Vagina (tissue), 2 donors: ENCODE measurements at regions not wholly inside any gene's neighbourhood (a gene's known extent, or its start where the extent isn't known, plus 50 kb on each side); places are given as distances from the start of the nearest gene placed in this dataset.

Experiments used
- POLR2AphosphoS5 ChIP-seq, 2 donors: sonication (generic); formaldehyde crosslinking; IDR thresholded peaks; one replicate each; pipeline ENCODE4 v1.9.0; 2017; ENCODE audit warnings: antibody characterized with exemption in 2 of 2, mild to moderate bottlenecking in 2 of 2, low read depth in 1 of 2; ENCODE audit not compliant: insufficient read depth in 1 of 2
- TF ChIP-seq, protein P1 (sequence below), 3 experiments: fragments of 450-650 bp in 2 of 3; fragments of 200-600 bp in 1 of 3; sonication (generic) in 1 of 3; IDR thresholded peaks; one replicate each; pipeline ENCODE4 v1.5.1; 2017 to 2019; ENCODE audit warnings: antibody characterized with exemption in 3 of 3, mild to moderate bottlenecking in 2 of 3, moderate library complexity in 2 of 3

DNA sequence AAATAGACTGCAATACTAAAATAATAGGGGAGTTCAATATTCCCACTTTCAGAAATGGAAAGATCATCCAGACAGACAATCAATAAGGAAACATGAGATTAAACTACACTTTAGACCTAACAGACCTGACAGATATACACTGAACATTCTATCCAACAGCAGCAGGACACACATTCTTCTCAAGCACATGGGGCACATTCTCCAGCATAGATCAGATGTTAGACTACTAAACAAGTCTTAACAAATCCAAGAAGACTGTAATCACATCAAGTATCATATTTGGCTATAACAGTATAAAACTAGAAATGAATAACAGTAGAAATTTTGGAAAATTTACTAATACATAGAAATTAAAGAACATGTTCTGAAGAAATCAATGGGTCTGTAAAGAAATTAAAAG, 458.9 kb upstream of the ANKRD30A start:
- no peak for TF ChIP-seq POLR2AphosphoS5 (IDR thresholded peaks at IDR 0.05; ENCODE audit: insufficient read depth in 1 of 2, low read depth in 1 of 2)
- TF ChIP-seq, protein P1, sequence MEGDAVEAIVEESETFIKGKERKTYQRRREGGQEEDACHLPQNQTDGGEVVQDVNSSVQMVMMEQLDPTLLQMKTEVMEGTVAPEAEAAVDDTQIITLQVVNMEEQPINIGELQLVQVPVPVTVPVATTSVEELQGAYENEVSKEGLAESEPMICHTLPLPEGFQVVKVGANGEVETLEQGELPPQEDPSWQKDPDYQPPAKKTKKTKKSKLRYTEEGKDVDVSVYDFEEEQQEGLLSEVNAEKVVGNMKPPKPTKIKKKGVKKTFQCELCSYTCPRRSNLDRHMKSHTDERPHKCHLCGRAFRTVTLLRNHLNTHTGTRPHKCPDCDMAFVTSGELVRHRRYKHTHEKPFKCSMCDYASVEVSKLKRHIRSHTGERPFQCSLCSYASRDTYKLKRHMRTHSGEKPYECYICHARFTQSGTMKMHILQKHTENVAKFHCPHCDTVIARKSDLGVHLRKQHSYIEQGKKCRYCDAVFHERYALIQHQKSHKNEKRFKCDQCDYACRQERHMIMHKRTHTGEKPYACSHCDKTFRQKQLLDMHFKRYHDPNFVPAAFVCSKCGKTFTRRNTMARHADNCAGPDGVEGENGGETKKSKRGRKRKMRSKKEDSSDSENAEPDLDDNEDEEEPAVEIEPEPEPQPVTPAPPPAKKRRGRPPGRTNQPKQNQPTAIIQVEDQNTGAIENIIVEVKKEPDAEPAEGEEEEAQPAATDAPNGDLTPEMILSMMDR (IDR thresholded peaks at IDR 0.05), result no peak
